Parathyroid adenoma (tissue), 2 donors: ENCODE measurements at regions not wholly inside any gene's neighbourhood (a gene's known extent, or its start where the extent isn't known, plus 50 kb on each side); places are given as distances from the start of the nearest gene placed in this dataset.

Experiments
- H2AFZ ChIP-seq: fragments of 300-600 bp; sonication (generic); one replicate; pipeline ENCODE4 v1.7.0; 2017; ENCODE audit warnings: antibody characterized with exemption, mild to moderate bottlenecking
- H3K27ac ChIP-seq: fragments of 300-600 bp; sonication (generic); one replicate; pipeline ENCODE4 v1.7.0; 2017
- H3K27me3 ChIP-seq: fragments of 300-600 bp; sonication (generic); one replicate; pipeline ENCODE4 v1.7.0; 2017; ENCODE audit warnings: low read length; ENCODE audit not compliant: control insufficient read depth, insufficient read depth
- H3K36me3 ChIP-seq: fragments of 300-600 bp; sonication (generic); one replicate; pipeline ENCODE4 v1.7.0; 2017; ENCODE audit warnings: low read length; ENCODE audit not compliant: control insufficient read depth, insufficient read depth
- H3K4me1 ChIP-seq: fragments of 300-600 bp; sonication (generic); one replicate; pipeline ENCODE4 v1.7.0; 2017; ENCODE audit warnings: control low read depth
- H3K4me2 ChIP-seq: fragments of 300-600 bp; sonication (generic); one replicate; pipeline ENCODE4 v1.7.0; 2017; ENCODE audit warnings: low read length
- H3K4me3 ChIP-seq: fragments of 300-600 bp; sonication (generic); one replicate; pipeline ENCODE4 v1.7.0; 2017; ENCODE audit warnings: low read depth, low read length
- H3K79me2 ChIP-seq: fragments of 300-600 bp; sonication (generic); one replicate; pipeline ENCODE4 v1.7.0; 2017; ENCODE audit warnings: control low read depth
- H3K9ac ChIP-seq: fragments of 300-600 bp; sonication (generic); one replicate; pipeline ENCODE4 v1.7.0; 2017; ENCODE audit warnings: mild to moderate bottlenecking
- H3K9me3 ChIP-seq: fragments of 300-600 bp; sonication (generic); one replicate; pipeline ENCODE4 v1.7.0; 2017; ENCODE audit warnings: low read length; ENCODE audit not compliant: control insufficient read depth
- CTCF ChIP-seq: fragments of 300-600 bp; sonication (generic); IDR thresholded peaks from one replicate; pipeline ENCODE4 v1.7.0; 2017; ENCODE audit warnings: antibody characterized with exemption, mild to moderate bottlenecking
- donor health status: primary hyperparathyroidism.

- no peaks in the 10 kb centered on the region for H3K79me2 ChIP-seq
- no peak overlapping the region for H2AFZ ChIP-seq
- no peaks in the 10 kb centered on the region for H3K27me3 ChIP-seq
- H3K4me1 ChIP-seq: no peaks in the 10 kb centered on the region
- TF ChIP-seq CTCF: no peak
- H3K9ac ChIP-seq: no peak overlapping the region
- no peak overlapping the region for H3K27ac ChIP-seq
- H3K9me3 ChIP-seq: no peaks in the 10 kb centered on the region
- no peaks in the 10 kb centered on the region for H3K36me3 ChIP-seq
- no peak overlapping the region for H3K4me3 ChIP-seq
- no peak overlapping the region for H3K4me2 ChIP-seq
These were observed 333.6 kb upstream of the CCNH start for GRCh38 chr5:87746341-87746740.

- Histone ChIP-seq H3K79me2 (no peaks in the 10 kb centered on the region), H3K9ac (no peak overlapping the region), H3K36me3 (no peaks in the 10 kb centered on the region), H3K27me3 (no peaks in the 10 kb centered on the region), H3K9me3 (no peaks in the 10 kb centered on the region), H2AFZ (no peak overlapping the region), H3K4me2 (no peak overlapping the region), H3K4me1 (no peaks in the 10 kb centered on the region), H3K4me3 (no peak overlapping the region), H3K27ac (no peak overlapping the region)
- no peak for TF ChIP-seq CTCF
These were observed 329.2 kb upstream of the CCNH start for GRCh38 chr5:87741881-87742280.

- Histone ChIP-seq H3K9me3 (no peaks in the 10 kb centered on the region), H3K27ac (no peak overlapping the region), H3K4me2 (no peak overlapping the region), H3K36me3 (no peaks in the 10 kb centered on the region), H2AFZ (no peak overlapping the region), H3K79me2 (no peaks in the 10 kb centered on the region), H3K27me3 (no peaks in the 10 kb centered on the region), H3K4me3 (no peak overlapping the region), H3K9ac (no peak overlapping the region), H3K4me1 (no peaks in the 10 kb centered on the region)
- TF ChIP-seq CTCF: no peak
These were observed 323.2 kb upstream of the CCNH start for GRCh38 chr5:87735923-87736322.

- Histone ChIP-seq H3K27me3 (no peaks in the 10 kb centered on the region), H3K9me3 (no peaks in the 10 kb centered on the region), H3K9ac (no peak overlapping the region), H3K4me2 (no peak overlapping the region), H3K4me1 (no peaks in the 10 kb centered on the region), H3K79me2 (no peaks in the 10 kb centered on the region), H3K4me3 (no peak overlapping the region), H3K27ac (no peak overlapping the region), H3K36me3 (no peaks in the 10 kb centered on the region), H2AFZ (no peak overlapping the region)
- no peak for TF ChIP-seq CTCF
These were observed 321.2 kb upstream of the CCNH start for GRCh38 chr5:87733897-87734296.

- Histone ChIP-seq H2AFZ (no peak overlapping the region), H3K9me3 (no peaks in the 10 kb centered on the region), H3K4me2 (no peak overlapping the region), H3K27me3 (no peaks in the 10 kb centered on the region), H3K9ac (no peak overlapping the region), H3K4me3 (no peak overlapping the region), H3K27ac (no peak overlapping the region), H3K36me3 (no peaks in the 10 kb centered on the region), H3K79me2 (no peaks in the 10 kb centered on the region), H3K4me1 (no peaks in the 10 kb centered on the region)
- no peak for TF ChIP-seq CTCF
These were observed 320.4 kb upstream of the CCNH start for GRCh38 chr5:87732875-87733768.
